Glomerular endothelial cell (primary cell): ENCODE measurements at regions not wholly inside any gene's neighbourhood (a gene's known extent, or its start where the extent isn't known, plus 50 kb on each side); places are given as distances from the start of the nearest gene placed in this dataset.
A peak's percentile ranks its signal among the peaks of the same experiment; 100 is the strongest.

Experiments used
- DNase-seq: peaks from one replicate; pipeline ENCODE4 v3.0.0-alpha.2; 2011; ENCODE audit warnings: low read depth, low spot score; ENCODE audit errors: extremely low read depth

- no peak for DNase-seq
Measured at GRCh38 chr3:153069598-153070510, 92.2 kb upstream of the RAP2B start.

- no peak for DNase-seq
Measured at GRCh38 chr3:153070511-153070868, 91.5 kb upstream of the RAP2B start.

GRCh38 chr3:153072382-153072781, 89.6 kb upstream of the RAP2B start:
- no peak for DNase-seq

- DNase-seq: no peak
Measured at GRCh38 chr3:153072856-153073255, 89.2 kb upstream of the RAP2B start.

- DNase-seq: no peak
Measured at GRCh38 chr3:153073636-153074035, 88.4 kb upstream of the RAP2B start.

- DNase-seq: no peak
Measured at GRCh38 chr3:153078826-153079225, 83.2 kb upstream of the RAP2B start.

GRCh38 chr3:153079386-153079785, 82.6 kb upstream of the RAP2B start:
- DNase-seq: no peak

GRCh38 chr3:153080778-153081240, 81.2 kb upstream of the RAP2B start:
- no peak for DNase-seq

GRCh38 chr3:153084431-153084830, 77.6 kb upstream of the RAP2B start:
- peak; percentile 12 for DNase-seq

- DNase-seq: no peak
Measured at GRCh38 chr3:153087595-153088566, 74.1 kb upstream of the RAP2B start.

- no peak for DNase-seq
Measured at GRCh38 chr3:153089620-153090019, 72.4 kb upstream of the RAP2B start.

GRCh38 chr3:153090973-153091372, 71.1 kb upstream of the RAP2B start:
- no peak for DNase-seq

- DNase-seq: no peak
Measured at GRCh38 chr3:153093629-153094028, 68.4 kb upstream of the RAP2B start.

GRCh38 chr3:153094386-153094785, 67.6 kb upstream of the RAP2B start:
- no peak for DNase-seq

GRCh38 chr3:153095441-153095840, 66.6 kb upstream of the RAP2B start:
- no peak for DNase-seq

- DNase-seq: no peak
Measured at GRCh38 chr3:153096731-153097131, 65.3 kb upstream of the RAP2B start.

GRCh38 chr3:153097213-153097612, 64.8 kb upstream of the RAP2B start:
- DNase-seq: no peak

GRCh38 chr3:153099131-153099530, 62.9 kb upstream of the RAP2B start:
- DNase-seq: no peak

- no peak for DNase-seq
Measured at GRCh38 chr3:153103406-153103945, 58.5 kb upstream of the RAP2B start.

- no peak for DNase-seq
Measured at GRCh38 chr3:153110041-153110440, 52.0 kb upstream of the RAP2B start.

GRCh38 chr3:153111016-153111415, 51.0 kb upstream of the RAP2B start:
- no peak for DNase-seq
